PFSK-1 (cell line): ENCODE measurements at regions not wholly inside any gene's neighbourhood (a gene's known extent, or its start where the extent isn't known, plus 50 kb on each side); places are given as distances from the start of the nearest gene placed in this dataset.

Experiments used
- FOXP2 ChIP-seq: optimal IDR thresholded peaks from 2 replicates; pipeline ENCODE3; 2011; ENCODE audit warnings: borderline replicate concordance, control low read depth, inconsistent platforms; ENCODE audit not compliant: insufficient read depth; ENCODE audit errors: extremely low read length, extremely low read depth
- POLR2AphosphoS5 ChIP-seq: IDR thresholded peaks from 2 replicates; pipeline ENCODE4 v1.6.1; 2012; ENCODE audit warnings: low read depth, mild to moderate bottlenecking, control low read depth, low read length, moderate library complexity
- SIN3A ChIP-seq: IDR thresholded peaks from 2 replicates; pipeline ENCODE4 v1.6.1; 2012; ENCODE audit warnings: mild to moderate bottlenecking, low read length, moderate library complexity, borderline replicate concordance; ENCODE audit not compliant: insufficient read depth
- TAF1 ChIP-seq: IDR thresholded peaks from 2 replicates; pipeline ENCODE4 v1.6.1; 2012; ENCODE audit warnings: low read length, control low read depth, borderline replicate concordance; ENCODE audit not compliant: insufficient read depth
- TF ChIP-seq, protein P1 (sequence below), 2 experiments: IDR thresholded peaks; 2 replicates each; pipeline versions ENCODE4 v1.6.1 to v1.8.0; 2011 to 2012; ENCODE audit warnings: low read depth in 2 of 2, low read length in 2 of 2, control low read depth in 1 of 2, inconsistent platforms in 1 of 2, mild to moderate bottlenecking in 1 of 2, moderate library complexity in 1 of 2; ENCODE audit not compliant: insufficient read depth in 1 of 2

DNA sequence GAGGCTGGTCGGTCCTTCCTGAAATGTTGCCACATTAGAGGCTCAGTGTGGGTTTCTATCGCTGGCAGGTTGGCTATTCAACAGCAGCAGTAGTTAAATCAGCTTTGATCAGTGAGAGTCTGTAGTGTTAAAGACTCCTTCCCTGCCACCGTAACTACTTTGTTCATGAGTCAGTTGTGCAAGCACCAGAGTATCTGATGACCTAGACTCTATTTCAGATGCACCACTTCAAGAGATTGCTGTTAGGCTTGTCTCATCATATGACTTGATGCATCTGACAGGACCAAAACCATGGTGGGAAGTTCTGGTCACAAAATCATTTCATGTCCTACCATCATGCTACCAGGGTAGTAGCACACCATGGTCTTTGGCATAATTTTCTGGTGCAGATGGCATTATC, 482.7 kb upstream of the MPDZ start:
- TF ChIP-seq SIN3A, result no peak
- TF ChIP-seq, protein P1, sequence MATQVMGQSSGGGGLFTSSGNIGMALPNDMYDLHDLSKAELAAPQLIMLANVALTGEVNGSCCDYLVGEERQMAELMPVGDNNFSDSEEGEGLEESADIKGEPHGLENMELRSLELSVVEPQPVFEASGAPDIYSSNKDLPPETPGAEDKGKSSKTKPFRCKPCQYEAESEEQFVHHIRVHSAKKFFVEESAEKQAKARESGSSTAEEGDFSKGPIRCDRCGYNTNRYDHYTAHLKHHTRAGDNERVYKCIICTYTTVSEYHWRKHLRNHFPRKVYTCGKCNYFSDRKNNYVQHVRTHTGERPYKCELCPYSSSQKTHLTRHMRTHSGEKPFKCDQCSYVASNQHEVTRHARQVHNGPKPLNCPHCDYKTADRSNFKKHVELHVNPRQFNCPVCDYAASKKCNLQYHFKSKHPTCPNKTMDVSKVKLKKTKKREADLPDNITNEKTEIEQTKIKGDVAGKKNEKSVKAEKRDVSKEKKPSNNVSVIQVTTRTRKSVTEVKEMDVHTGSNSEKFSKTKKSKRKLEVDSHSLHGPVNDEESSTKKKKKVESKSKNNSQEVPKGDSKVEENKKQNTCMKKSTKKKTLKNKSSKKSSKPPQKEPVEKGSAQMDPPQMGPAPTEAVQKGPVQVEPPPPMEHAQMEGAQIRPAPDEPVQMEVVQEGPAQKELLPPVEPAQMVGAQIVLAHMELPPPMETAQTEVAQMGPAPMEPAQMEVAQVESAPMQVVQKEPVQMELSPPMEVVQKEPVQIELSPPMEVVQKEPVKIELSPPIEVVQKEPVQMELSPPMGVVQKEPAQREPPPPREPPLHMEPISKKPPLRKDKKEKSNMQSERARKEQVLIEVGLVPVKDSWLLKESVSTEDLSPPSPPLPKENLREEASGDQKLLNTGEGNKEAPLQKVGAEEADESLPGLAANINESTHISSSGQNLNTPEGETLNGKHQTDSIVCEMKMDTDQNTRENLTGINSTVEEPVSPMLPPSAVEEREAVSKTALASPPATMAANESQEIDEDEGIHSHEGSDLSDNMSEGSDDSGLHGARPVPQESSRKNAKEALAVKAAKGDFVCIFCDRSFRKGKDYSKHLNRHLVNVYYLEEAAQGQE (IDR thresholded peaks at IDR 0.05; ENCODE audit: insufficient read depth in 1 of 2, low read depth in 2 of 2, low read length in 2 of 2), result no peak
- TF ChIP-seq FOXP2, result no peak
- no peak for TF ChIP-seq TAF1
- TF ChIP-seq POLR2AphosphoS5, result no peak

DNA sequence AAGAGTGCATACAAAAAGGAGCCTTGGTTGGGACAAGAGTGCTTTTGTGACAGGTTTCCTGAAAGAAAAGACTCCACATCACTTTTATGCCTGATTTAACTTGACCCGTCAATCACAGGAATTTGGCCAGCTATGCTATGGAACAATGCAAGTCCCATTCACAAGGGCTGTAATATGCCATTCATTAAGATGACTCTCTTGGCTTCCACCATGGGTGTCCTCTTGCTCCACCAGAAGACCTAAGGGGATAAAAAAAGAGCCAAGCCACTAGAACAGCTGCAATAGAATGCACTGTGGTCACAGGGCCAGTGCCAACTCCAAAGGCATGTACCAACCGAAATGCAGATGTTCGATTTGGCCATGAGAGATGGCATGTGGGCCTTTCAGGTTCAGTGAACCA, 480.1 kb upstream of the MPDZ start:
- no peak for TF ChIP-seq SIN3A
- no peak for TF ChIP-seq FOXP2
- TF ChIP-seq POLR2AphosphoS5, result no peak
- TF ChIP-seq, protein P1 (IDR thresholded peaks at IDR 0.05; ENCODE audit: insufficient read depth in 1 of 2, low read depth in 2 of 2, low read length in 2 of 2), result no peak
- no peak for TF ChIP-seq TAF1

DNA sequence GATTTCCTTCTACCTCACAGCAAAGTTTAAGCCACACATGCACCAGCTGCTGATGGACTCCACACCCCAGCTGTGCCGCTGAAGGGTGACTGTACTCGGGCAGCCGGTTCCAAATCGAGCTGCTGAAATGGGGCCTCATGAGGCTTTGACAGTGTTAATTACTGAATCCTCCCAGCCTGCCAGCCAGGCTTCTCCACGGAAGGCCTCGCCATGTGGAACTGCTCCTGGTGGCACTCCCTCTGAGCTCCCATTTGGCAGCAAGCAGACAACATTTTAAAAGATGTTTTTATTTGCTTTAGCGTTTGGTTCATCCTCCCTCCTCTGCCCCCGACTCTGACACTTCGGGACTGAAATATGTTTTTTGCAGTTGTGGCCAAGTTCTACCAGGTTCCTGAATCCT, 479.4 kb upstream of the MPDZ start:
- TF ChIP-seq SIN3A, result no peak
- TF ChIP-seq, protein P1 (IDR thresholded peaks at IDR 0.05; ENCODE audit: insufficient read depth in 1 of 2, low read depth in 2 of 2, low read length in 2 of 2), result no peak
- no peak for TF ChIP-seq TAF1
- no peak for TF ChIP-seq POLR2AphosphoS5
- TF ChIP-seq FOXP2, result no peak

DNA sequence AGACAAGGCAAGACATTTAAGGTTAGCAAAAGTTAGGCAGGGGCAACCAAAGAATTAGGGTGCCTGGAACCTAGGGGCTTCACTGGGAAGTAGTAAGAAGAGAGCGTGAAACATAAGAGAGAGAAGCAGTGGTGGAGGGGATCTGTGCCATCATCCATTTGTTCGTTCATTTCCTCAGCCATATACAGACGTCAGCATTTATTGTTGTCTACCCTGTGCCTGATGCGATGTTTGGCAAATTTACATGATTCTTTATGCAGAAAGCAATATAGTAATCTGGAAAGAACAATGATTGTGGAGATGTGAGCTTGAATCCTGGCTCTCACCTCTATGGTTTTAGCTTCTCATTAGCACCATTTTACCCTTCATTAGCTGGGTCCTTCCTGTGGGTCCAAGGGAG, 477.5 kb upstream of the MPDZ start:
- TF ChIP-seq SIN3A, result no peak
- no peak for TF ChIP-seq TAF1
- no peak for TF ChIP-seq POLR2AphosphoS5
- TF ChIP-seq, protein P1 (IDR thresholded peaks at IDR 0.05; ENCODE audit: insufficient read depth in 1 of 2, low read depth in 2 of 2, low read length in 2 of 2), result no peak
- no peak for TF ChIP-seq FOXP2

DNA sequence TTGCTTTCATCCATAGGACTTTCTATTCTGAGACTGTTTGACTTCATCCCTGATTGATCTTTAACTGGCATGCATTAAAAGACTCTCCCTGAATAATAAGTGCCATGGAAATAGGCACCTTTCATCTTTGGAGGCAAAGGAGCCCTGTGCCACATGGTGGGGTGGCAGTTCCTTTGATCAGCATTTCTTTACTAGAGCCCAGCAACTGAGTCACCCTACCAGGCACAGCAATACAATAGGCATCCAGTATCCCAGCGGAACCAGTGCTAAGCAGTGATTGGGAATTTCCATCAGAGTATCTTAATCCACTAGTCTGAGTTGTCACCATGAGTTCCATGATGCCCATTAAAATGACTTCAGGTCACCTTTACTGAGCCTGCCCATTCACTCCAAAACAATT, 476.1 kb upstream of the MPDZ start:
- TF ChIP-seq POLR2AphosphoS5 (no peak), SIN3A (no peak), TAF1 (no peak), FOXP2 (no peak)
- TF ChIP-seq, protein P1 (IDR thresholded peaks at IDR 0.05; ENCODE audit: insufficient read depth in 1 of 2, low read depth in 2 of 2, low read length in 2 of 2), result no peak
